ENCODE measurements at regions not wholly inside any gene's neighbourhood (a gene's known extent, or its start where the extent isn't known, plus 50 kb on each side); places are given as distances from the start of the nearest gene placed in this dataset.

- TF ChIP-seq CTCF (IDR thresholded peaks at IDR 0.05), result no peak
- TF ChIP-seq EP300 (IDR thresholded peaks at IDR 0.05), result no peak
- TF ChIP-seq POLR2A (IDR thresholded peaks at IDR 0.05), result no peak
- TF ChIP-seq POLR2AphosphoS5 (IDR thresholded peaks at IDR 0.05), result no peak
These were observed 141.4 kb downstream of the LSMEM1 start for GRCh38 chr7:112622159-112622715.
